HL-60 (cell line): ENCODE measurements at regions not wholly inside any gene's neighbourhood (a gene's known extent, or its start where the extent isn't known, plus 50 kb on each side); places are given as distances from the start of the nearest gene placed in this dataset.
A peak's percentile ranks its signal among the peaks of the same experiment; 100 is the strongest.
"Not testable (repeated sequence)": the region's sequence is repeated elsewhere in the genome, so short reads cannot be mapped to it uniquely, and the experiment has no call there.

ENCODE experiments used
- DNase-seq, 2 experiments: peaks; one replicate each; pipeline ENCODE4 v3.0.0-alpha.2; 2010 to 2020; ENCODE audit warnings: low read depth in 1 of 2, low spot score in 1 of 2
- H3K27ac ChIP-seq: fragments of 250-450 bp; sonication (Bioruptor Pico); replicated peaks from 2 replicates; pipeline ENCODE4 v1.5.1; 2020; ENCODE audit warnings: mild to moderate bottlenecking, moderate library complexity
- H3K27me3 ChIP-seq: fragments of 250-450 bp; sonication (Bioruptor Pico); 2 replicates; pipeline ENCODE4 v1.5.1; 2021; ENCODE audit warnings: mild to moderate bottlenecking, moderate library complexity; ENCODE audit not compliant: insufficient read depth, poor library complexity, severe bottlenecking
- H3K4me3 ChIP-seq: replicated peaks from 2 replicates; pipeline ENCODE4 v1.5.1; 2011; ENCODE audit warnings: mild to moderate bottlenecking, control low read depth, low read length; ENCODE audit not compliant: insufficient read depth
- GABPA ChIP-seq: IDR thresholded peaks from 2 replicates; pipeline ENCODE4 v1.6.1; 2012; ENCODE audit warnings: low read depth
- POLR2AphosphoS5 ChIP-seq: IDR thresholded peaks from 2 replicates; pipeline ENCODE4 v1.6.1; 2012; ENCODE audit warnings: low read depth
- SPI1 ChIP-seq: IDR thresholded peaks from 2 replicates; pipeline ENCODE4 v1.6.1; 2012; ENCODE audit warnings: low read depth, mild to moderate bottlenecking, borderline replicate concordance
- TF ChIP-seq, protein P1 (sequence below): IDR thresholded peaks from one replicate; pipeline ENCODE4 v1.5.1; 2011; ENCODE audit warnings: low read length, control low read depth, inconsistent platforms; ENCODE audit not compliant: insufficient read depth
- TF ChIP-seq, protein P2 (sequence below): IDR thresholded peaks from 2 replicates; pipeline ENCODE4 v1.6.1; 2012; ENCODE audit warnings: low read depth; ENCODE audit not compliant: insufficient replicate concordance

DNA sequence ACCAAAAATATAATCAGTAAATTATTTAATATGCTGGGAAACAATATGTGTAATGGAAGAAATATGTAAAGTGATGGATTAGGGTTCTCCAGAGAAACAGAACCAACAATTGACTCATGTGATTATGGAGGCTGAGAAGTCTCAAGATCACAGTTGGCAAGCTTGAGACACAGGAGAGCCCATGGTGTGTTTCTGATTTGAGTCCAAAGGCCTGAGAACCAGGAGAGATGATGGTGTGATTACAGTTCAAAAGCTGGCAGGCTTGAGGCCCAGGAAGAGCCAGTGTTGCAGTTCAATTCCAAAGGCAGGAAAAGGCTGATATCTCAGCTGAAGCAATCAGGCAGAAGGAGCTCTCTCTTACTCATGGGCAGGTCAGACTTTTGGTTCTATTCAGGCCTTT, 138.8 kb upstream of the NBPF11 start:
- Histone ChIP-seq H3K4me3 (no peak overlapping the region), H3K27ac (no peak overlapping the region), H3K27me3 (no peaks in the 10 kb centered on the region)
- no peak for DNase-seq
- TF ChIP-seq GABPA = no peak
- TF ChIP-seq, protein P1, sequence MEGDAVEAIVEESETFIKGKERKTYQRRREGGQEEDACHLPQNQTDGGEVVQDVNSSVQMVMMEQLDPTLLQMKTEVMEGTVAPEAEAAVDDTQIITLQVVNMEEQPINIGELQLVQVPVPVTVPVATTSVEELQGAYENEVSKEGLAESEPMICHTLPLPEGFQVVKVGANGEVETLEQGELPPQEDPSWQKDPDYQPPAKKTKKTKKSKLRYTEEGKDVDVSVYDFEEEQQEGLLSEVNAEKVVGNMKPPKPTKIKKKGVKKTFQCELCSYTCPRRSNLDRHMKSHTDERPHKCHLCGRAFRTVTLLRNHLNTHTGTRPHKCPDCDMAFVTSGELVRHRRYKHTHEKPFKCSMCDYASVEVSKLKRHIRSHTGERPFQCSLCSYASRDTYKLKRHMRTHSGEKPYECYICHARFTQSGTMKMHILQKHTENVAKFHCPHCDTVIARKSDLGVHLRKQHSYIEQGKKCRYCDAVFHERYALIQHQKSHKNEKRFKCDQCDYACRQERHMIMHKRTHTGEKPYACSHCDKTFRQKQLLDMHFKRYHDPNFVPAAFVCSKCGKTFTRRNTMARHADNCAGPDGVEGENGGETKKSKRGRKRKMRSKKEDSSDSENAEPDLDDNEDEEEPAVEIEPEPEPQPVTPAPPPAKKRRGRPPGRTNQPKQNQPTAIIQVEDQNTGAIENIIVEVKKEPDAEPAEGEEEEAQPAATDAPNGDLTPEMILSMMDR = no peak

DNA sequence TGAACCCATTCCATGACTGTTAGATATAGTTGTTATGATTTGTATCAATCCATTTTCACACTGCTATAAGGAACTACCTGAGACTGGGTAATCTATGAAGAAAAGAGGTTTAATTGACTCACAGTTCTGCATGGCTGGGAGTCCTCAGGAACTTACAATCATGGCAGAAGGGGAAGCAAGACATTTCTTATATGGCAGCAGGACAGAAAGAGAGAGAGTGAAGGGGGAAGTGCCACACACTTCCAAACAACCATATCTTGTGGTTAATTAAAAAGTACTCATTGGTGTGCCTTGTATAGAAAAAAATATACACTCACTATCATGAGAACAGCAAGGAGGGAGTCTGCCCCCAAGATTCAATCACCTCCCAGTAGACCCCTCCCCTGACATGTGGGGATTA, 137.6 kb upstream of the NBPF11 start:
- peak; percentile 26 to 41 for DNase-seq
- H3K4me3 ChIP-seq = no peak overlapping the region
- TF ChIP-seq GABPA (no peak), SPI1 (peak; percentile 73; the same call in 1 of the 2 replicates)
- H3K27me3 ChIP-seq = no peaks in the 10 kb centered on the region
- H3K27ac ChIP-seq = no peak overlapping the region

DNA sequence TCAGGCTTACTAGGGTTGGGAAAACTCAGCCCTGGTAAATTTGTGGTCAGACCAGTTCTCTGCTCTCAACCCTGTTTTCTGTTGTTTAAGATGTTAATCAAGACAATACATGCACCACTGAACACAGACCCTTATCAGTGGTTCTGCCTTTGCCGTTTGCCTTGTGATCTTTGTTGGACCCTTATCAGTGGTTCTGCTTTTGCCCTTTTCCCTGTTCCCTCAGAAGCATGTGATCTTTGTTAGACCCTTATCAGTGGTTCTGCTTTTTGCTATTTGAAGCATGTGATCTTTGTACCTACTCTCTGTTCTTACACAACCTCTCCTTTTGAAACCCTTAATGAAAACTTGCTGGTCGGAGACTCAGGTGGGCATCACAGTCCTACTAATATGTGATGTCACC, 133.9 kb upstream of the NBPF11 start:
- not testable (repeated sequence) for H3K27me3 ChIP-seq, H3K27ac ChIP-seq, H3K4me3 ChIP-seq
- peak in 1 of 2 experiments; percentile 53 for DNase-seq

DNA sequence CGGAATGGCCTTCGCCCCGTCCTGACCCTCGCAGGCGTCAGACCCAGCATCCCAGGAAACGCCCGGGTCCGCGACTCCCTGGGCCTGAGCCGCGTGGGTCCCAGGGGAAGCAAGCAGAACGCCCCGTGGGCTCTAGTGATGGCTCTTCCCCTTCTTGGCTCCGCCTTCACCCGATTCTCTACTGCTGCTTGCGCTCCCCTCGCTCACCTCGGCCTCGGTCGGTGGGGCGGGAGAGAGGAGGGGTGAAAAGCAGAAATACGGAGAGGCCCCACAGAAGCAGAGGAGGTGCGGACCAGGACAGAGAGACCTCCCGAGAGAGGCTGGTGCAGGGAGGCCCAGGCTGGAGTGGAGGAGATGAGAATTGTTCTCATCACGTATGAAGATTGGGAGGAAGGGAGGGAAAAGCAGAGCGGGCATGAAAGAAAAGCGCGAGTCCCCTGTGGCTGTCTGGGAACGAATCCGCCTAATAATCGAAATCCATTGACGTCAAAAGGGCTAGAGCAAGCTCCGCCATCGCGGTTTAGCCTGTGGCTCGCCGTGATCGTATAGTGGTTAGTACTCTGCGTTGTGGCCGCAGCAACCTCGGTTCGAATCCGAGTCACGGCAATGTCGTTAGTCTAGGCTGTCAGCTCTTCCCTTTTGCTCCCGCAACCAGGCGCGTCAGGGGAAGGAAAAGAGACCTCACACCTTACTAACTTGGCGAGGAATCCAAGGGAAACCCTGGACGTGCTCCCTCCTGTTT, 128.9 kb upstream of the NBPF11 start:
- H3K27me3 ChIP-seq = not testable (repeated sequence)
- Histone ChIP-seq H3K27ac (peak overlapping the region; percentile 28; the same call in 1 of the 2 replicates), H3K4me3 (peak overlapping the region; percentile 30; the same call in 1 of the 2 replicates)
- DNase-seq = peak in 1 of 2 experiments; percentile 26

DNA sequence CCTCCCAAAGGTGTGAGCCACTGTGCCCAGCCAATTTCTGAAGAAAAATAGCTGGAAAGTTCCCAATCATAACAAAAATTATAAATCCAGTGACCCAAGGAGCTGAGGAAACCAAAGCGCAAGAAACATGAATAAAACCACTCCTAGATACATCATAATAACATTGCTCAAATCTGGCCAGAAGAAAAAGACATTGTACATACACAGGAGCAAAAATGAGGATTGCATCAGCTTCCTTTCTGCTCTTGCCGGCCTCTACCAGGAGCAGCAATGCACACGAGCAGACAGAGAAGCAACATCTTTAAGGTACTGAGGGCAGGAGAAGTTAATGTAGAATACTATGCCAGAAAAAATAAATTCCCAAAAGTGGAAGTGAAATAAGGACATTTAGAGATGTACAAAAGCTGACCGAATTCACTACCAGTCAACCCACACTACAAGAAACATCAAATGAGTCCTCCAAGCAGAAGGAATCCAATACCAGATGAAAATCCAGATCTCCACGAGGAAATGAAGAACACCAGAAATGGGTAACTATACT, 127.0 kb upstream of the NBPF11 start:
- H3K27ac ChIP-seq, H3K27me3 ChIP-seq, H3K4me3 ChIP-seq: not testable (repeated sequence)
- peak; percentile 11 to 43 for DNase-seq

DNA sequence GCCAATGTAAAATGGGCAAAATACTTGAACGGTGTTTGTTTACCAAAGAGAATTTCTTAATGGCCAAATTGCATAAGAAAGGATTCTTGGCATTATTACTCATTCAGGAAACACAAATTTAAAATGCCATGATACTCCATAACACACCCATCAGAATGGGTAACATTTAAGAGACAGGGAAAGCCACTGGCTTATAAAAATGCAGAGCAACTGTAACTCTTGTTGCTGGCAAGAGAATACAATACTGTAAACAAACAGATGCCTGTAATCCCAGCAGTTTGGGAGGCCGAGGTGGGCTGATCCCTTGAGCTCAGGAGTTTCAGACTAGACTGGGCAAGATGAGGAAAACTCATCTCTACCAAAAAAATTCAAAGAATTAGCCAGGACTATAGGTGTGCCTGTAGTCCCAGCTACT, 125.8 kb upstream of the NBPF11 start:
- not testable (repeated sequence) for DNase-seq, H3K4me3 ChIP-seq, H3K27me3 ChIP-seq, H3K27ac ChIP-seq

DNA sequence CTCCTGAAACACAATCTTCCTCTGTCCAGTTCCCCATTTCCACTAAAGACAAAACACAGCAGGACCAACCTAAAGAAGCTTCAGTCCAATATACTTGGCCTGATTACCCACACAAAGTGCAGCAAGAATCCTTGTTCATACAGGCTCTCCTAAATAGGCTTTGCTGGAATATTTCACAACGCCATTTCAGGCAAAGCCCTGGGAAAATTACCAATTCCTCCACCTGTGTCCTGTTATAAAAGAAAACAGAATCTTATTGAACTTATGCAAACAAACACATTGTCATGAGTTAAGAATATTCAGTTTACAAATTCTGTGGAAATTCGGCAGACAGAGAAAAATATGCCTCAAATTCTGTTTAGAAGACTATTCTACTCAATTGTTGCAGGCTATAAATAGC, 115.0 kb upstream of the NBPF11 start:
- DNase-seq, H3K27ac ChIP-seq, H3K4me3 ChIP-seq, H3K27me3 ChIP-seq: not testable (repeated sequence)

DNA sequence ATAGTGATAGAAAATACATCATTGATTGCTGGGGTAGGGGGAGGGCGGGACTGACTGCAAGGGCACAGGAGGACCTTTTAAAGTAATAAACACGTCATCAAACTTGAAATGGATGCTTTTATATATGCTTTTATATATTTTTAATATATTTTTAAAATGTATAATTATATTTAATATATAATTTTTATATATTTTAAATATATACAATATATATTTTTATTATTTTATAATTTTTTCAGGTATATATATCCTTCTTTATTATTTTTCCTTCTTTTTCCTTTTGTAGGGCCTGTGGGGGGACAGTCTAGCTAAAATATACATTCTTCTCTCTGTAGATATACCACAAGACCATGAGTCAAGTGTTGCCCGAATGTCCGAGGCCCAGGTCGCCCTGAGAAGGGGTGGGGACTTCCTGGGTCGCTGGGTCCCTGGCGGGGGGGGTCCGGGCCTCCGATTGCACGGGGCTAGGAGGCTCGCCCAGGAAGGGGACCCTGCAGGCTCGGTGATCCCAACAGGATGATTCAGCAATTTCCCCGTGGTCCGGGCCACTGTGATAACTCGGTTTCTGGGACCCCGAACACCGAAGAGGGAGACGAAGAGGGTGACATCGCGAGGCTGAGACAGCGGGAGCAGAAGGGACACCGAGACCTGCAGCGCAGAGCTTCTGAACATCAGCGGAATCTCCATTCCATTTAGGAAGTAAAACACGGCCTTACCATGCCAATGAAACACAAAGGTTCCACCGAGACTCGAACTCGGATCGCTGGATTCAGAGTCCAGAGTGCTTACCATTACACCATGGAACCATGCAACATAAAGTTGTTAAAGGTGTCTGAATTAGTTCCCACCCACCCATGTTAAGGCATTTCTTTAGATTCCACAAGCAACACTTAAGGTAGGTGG, 112.5 kb upstream of the NBPF11 start:
- TF ChIP-seq POLR2AphosphoS5 (no peak), SPI1 (no peak), GABPA (no peak)
- TF ChIP-seq, protein P1 = no peak
- TF ChIP-seq, protein P2, sequence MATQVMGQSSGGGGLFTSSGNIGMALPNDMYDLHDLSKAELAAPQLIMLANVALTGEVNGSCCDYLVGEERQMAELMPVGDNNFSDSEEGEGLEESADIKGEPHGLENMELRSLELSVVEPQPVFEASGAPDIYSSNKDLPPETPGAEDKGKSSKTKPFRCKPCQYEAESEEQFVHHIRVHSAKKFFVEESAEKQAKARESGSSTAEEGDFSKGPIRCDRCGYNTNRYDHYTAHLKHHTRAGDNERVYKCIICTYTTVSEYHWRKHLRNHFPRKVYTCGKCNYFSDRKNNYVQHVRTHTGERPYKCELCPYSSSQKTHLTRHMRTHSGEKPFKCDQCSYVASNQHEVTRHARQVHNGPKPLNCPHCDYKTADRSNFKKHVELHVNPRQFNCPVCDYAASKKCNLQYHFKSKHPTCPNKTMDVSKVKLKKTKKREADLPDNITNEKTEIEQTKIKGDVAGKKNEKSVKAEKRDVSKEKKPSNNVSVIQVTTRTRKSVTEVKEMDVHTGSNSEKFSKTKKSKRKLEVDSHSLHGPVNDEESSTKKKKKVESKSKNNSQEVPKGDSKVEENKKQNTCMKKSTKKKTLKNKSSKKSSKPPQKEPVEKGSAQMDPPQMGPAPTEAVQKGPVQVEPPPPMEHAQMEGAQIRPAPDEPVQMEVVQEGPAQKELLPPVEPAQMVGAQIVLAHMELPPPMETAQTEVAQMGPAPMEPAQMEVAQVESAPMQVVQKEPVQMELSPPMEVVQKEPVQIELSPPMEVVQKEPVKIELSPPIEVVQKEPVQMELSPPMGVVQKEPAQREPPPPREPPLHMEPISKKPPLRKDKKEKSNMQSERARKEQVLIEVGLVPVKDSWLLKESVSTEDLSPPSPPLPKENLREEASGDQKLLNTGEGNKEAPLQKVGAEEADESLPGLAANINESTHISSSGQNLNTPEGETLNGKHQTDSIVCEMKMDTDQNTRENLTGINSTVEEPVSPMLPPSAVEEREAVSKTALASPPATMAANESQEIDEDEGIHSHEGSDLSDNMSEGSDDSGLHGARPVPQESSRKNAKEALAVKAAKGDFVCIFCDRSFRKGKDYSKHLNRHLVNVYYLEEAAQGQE = no peak
- H3K4me3 ChIP-seq = no peak overlapping the region
- no peaks in the 10 kb centered on the region for H3K27me3 ChIP-seq
- no peak for DNase-seq
- no peak overlapping the region for H3K27ac ChIP-seq
